ENCODE measurements at regions not wholly inside any gene's neighbourhood (a gene's known extent, or its start where the extent isn't known, plus 50 kb on each side); places are given as distances from the start of the nearest gene placed in this dataset.

GRCh38 chr2:220899492-220899891 lies 672.6 kb downstream of the EPHA4 start:
- no peak for TF ChIP-seq CTCF (IDR thresholded peaks at IDR 0.05; ENCODE audit: unreplicated experiment)
- H3K9me3 Mint-ChIP-seq (ENCODE audit: unreplicated experiment), result no peaks in the 10 kb centered on the region

GRCh38 chr2:220904015-220904414 lies 668.1 kb downstream of the EPHA4 start:
- CTCF ChIA-PET, result interaction anchor here (0.6 kb wide), 1 partner anchor 850 kb away, joined by 3 read pairs; no protein-coding TSS in a partner anchor
- intact Hi-C loops (cut with micrococcal nuclease), result no loop called here
- no peaks in the 10 kb centered on the region for H3K36me3 Mint-ChIP-seq (ENCODE audit: insufficient read depth, unreplicated experiment)
- no peak for TF ChIP-seq CTCF (IDR thresholded peaks at IDR 0.05; ENCODE audit: unreplicated experiment)
- no peak overlapping the region for H3K4me3 Mint-ChIP-seq (ENCODE audit: unreplicated experiment)
- DNase-seq (ENCODE audit: unreplicated experiment), result no peak
- POLR2A ChIA-PET, result no interaction called here
- no peak overlapping the region for H3K27ac Mint-ChIP-seq (ENCODE audit: low read depth, unreplicated experiment)
- H3K4me1 Mint-ChIP-seq (ENCODE audit: insufficient read depth, unreplicated experiment), result no peaks in the 10 kb centered on the region
- no peaks in the 10 kb centered on the region for H3K9me3 Mint-ChIP-seq (ENCODE audit: unreplicated experiment)
- no TSS peak for BruUV-seq (replicated peaks)
- H3K27me3 Mint-ChIP-seq (ENCODE audit: insufficient read depth, unreplicated experiment), result no peaks in the 10 kb centered on the region

More at GRCh38 chr2:220899492-220899891, 672.6 kb downstream of the EPHA4 start:
- ChIA-PET POLR2A (no interaction called here), CTCF (interaction anchor here (0.6 kb wide), 1 partner anchor 283 kb away, joined by 5 read pairs; no protein-coding TSS in a partner anchor)
- no TSS peak for BruUV-seq (replicated peaks)
- no peak for DNase-seq (ENCODE audit: unreplicated experiment)
- Mint-ChIP-seq H3K4me3 (ENCODE audit: unreplicated experiment) (no peak overlapping the region), H3K36me3 (ENCODE audit: insufficient read depth, unreplicated experiment) (no peaks in the 10 kb centered on the region), H3K27me3 (ENCODE audit: insufficient read depth, unreplicated experiment) (no peaks in the 10 kb centered on the region), H3K4me1 (ENCODE audit: insufficient read depth, unreplicated experiment) (no peaks in the 10 kb centered on the region), H3K27ac (ENCODE audit: low read depth, unreplicated experiment) (no peak overlapping the region)
- intact Hi-C loops (cut with micrococcal nuclease), result loop anchor here (10.0 kb wide), 1 partner anchor 675 kb away; the partner anchor contains the start of gene EPHA4

GRCh38 chr2:220913384-220913783 lies 658.7 kb downstream of the EPHA4 start:
- intact Hi-C loops (cut with micrococcal nuclease), result no loop called here
- H3K4me1 Mint-ChIP-seq (ENCODE audit: insufficient read depth, unreplicated experiment), result no peaks in the 10 kb centered on the region

GRCh38 chr2:220915092-220915623 lies 656.9 kb downstream of the EPHA4 start:
- no peak for TF ChIP-seq CTCF (IDR thresholded peaks at IDR 0.05; ENCODE audit: unreplicated experiment)
- H3K4me1 Mint-ChIP-seq (ENCODE audit: insufficient read depth, unreplicated experiment), result no peaks in the 10 kb centered on the region
- no peaks in the 10 kb centered on the region for H3K27me3 Mint-ChIP-seq (ENCODE audit: insufficient read depth, unreplicated experiment)
- POLR2A ChIA-PET, result no interaction called here
- H3K27ac Mint-ChIP-seq (ENCODE audit: low read depth, unreplicated experiment), result no peak overlapping the region
- no TSS peak for BruUV-seq (replicated peaks)
- intact Hi-C loops (cut with micrococcal nuclease), result no loop called here
- no peak for DNase-seq (ENCODE audit: unreplicated experiment)
- no peaks in the 10 kb centered on the region for H3K36me3 Mint-ChIP-seq (ENCODE audit: insufficient read depth, unreplicated experiment)
- H3K9me3 Mint-ChIP-seq (ENCODE audit: unreplicated experiment), result no peaks in the 10 kb centered on the region
- CTCF ChIA-PET, result interaction anchor here (0.6 to 0.8 kb wide), 3 partner anchors 41 to 1080 kb away, joined by 3 read pairs; no protein-coding TSS in a partner anchor
- no peak overlapping the region for H3K4me3 Mint-ChIP-seq (ENCODE audit: unreplicated experiment)

More at GRCh38 chr2:220913384-220913783, 658.7 kb downstream of the EPHA4 start:
- H3K4me3 Mint-ChIP-seq (ENCODE audit: unreplicated experiment), result no peak overlapping the region
- no TSS peak for BruUV-seq (replicated peaks)
- no peak overlapping the region for H3K27ac Mint-ChIP-seq (ENCODE audit: low read depth, unreplicated experiment)
- no peak for TF ChIP-seq CTCF (IDR thresholded peaks at IDR 0.05; ENCODE audit: unreplicated experiment)
- H3K9me3 Mint-ChIP-seq (ENCODE audit: unreplicated experiment), result no peaks in the 10 kb centered on the region
- H3K36me3 Mint-ChIP-seq (ENCODE audit: insufficient read depth, unreplicated experiment), result no peaks in the 10 kb centered on the region
- ChIA-PET POLR2A (no interaction called here), CTCF (no interaction called here)
- no peaks in the 10 kb centered on the region for H3K27me3 Mint-ChIP-seq (ENCODE audit: insufficient read depth, unreplicated experiment)
- DNase-seq (ENCODE audit: unreplicated experiment), result no peak
